Activated CD4-positive, alpha-beta T cell treated with anti-CD3 and anti-CD28 coated beads, Interleukin-10, Interleukin-2, amounts not matched to agents 100 ng/mL and 50 ng/mL, durations not matched to agents 16 hours and 8 hours (primary cell): ENCODE measurements at regions not wholly inside any gene's neighbourhood (a gene's known extent, or its start where the extent isn't known, plus 50 kb on each side); places are given as distances from the start of the nearest gene placed in this dataset.
"Not testable (repeated sequence)": the region's sequence is repeated elsewhere in the genome, so short reads cannot be mapped to it uniquely, and the experiment has no call there.

Source experiments
- DNase-seq: peaks from one replicate; pipeline ENCODE4 v3.0.0-alpha.2; 2020

- DNase-seq, result no peak
Observed at GRCh38 chr2:236632295-236633218, 62.9 kb downstream of the ACKR3 start.

- DNase-seq, result no peak
Observed at GRCh38 chr2:236633219-236633570, 63.6 kb downstream of the ACKR3 start.

GRCh38 chr2:236633775-236634560, 64.3 kb downstream of the ACKR3 start:
- no peak for DNase-seq

- DNase-seq, result no peak
Observed at GRCh38 chr2:236636261-236636660, 66.6 kb downstream of the ACKR3 start.

- no peak for DNase-seq
Observed at GRCh38 chr2:236636714-236637470, 67.3 kb downstream of the ACKR3 start.

GRCh38 chr2:236637686-236638569, 68.3 kb downstream of the ACKR3 start:
- no peak for DNase-seq

GRCh38 chr2:236638707-236639106, 69.1 kb downstream of the ACKR3 start:
- no peak for DNase-seq

GRCh38 chr2:236639461-236640235, 70.0 kb downstream of the ACKR3 start:
- no peak for DNase-seq

GRCh38 chr2:236641051-236641726, 71.6 kb downstream of the ACKR3 start:
- no peak for DNase-seq

GRCh38 chr2:236642125-236642524, 72.5 kb downstream of the ACKR3 start:
- DNase-seq, result no peak

- DNase-seq, result no peak
Observed at GRCh38 chr2:236642584-236643291, 73.1 kb downstream of the ACKR3 start.

GRCh38 chr2:236643480-236643879, 73.9 kb downstream of the ACKR3 start:
- no peak for DNase-seq

GRCh38 chr2:236644067-236644466, 74.4 kb downstream of the ACKR3 start:
- DNase-seq, result no peak

GRCh38 chr2:236644502-236644911, 74.9 kb downstream of the ACKR3 start:
- no peak for DNase-seq

- not testable (repeated sequence) for DNase-seq
Observed at GRCh38 chr2:236645141-236645540, 75.5 kb downstream of the ACKR3 start.

GRCh38 chr2:236646441-236646840, 76.8 kb downstream of the ACKR3 start:
- no peak for DNase-seq

GRCh38 chr2:236646871-236647270, 77.2 kb downstream of the ACKR3 start:
- no peak for DNase-seq

GRCh38 chr2:236647621-236648020, 78.0 kb downstream of the ACKR3 start:
- DNase-seq, result no peak

GRCh38 chr2:236653863-236654262, 84.2 kb downstream of the ACKR3 start:
- no peak for DNase-seq

GRCh38 chr2:236654496-236654895, 84.9 kb downstream of the ACKR3 start:
- DNase-seq, result no peak
